ENCODE measurements at regions not wholly inside any gene's neighbourhood (a gene's known extent, or its start where the extent isn't known, plus 50 kb on each side); places are given as distances from the start of the nearest gene placed in this dataset.

DNA sequence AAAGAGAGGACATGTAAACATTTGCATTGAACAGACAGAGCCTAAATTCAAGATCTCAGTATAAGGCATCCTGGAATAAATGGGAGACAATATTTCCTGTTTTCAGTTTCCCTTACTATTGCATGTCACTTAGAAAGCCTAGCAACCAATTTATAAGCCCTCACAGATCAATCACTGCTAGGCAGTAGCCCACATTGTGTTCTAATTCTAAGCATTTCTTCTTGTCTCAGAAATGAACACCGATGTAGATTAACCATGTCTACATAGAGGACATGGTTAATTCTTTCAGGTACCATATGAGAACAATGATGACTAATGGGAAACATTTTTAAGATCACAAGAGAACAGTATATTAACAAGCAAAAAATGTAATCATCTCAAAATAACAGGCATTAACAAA, 79.6 kb upstream of the HMHB1 start:
- no peak for DNase-seq (ENCODE audit: low read depth in 4 of 4, low spot score in 3 of 4)

DNA sequence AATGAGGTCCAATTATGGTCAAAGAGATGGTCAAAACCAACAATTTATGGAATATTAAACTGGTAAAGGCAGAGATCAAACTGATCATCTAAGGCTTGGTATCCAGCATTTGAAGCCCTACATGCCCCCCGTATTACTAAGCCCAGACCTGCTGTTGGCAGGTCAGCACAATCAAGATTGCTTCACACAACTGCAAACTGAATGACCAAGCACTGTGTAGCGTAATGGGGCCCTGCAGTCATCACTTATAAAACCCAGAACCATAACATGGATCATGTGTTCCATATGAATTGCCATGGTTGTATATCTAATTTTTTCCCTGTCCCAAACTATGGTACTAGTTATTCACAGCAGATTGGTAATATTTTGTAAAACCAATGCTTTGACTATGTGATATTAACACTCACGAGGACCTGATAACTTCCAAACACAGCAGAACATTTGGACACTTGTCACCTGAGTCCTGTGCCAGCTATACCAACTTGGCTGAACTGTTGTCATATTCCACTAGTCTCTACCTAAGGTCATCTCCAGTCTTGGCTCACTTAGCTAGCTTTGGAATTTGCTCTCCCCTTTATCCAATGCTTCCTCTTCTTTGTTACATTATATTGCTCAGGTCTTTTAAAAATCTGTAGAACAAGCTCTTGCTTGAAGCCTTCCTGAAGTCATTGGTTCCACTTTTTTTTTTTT, 81.7 kb upstream of the HMHB1 start:
- no peak for DNase-seq (ENCODE audit: low read depth in 4 of 4, low spot score in 3 of 4)

DNA sequence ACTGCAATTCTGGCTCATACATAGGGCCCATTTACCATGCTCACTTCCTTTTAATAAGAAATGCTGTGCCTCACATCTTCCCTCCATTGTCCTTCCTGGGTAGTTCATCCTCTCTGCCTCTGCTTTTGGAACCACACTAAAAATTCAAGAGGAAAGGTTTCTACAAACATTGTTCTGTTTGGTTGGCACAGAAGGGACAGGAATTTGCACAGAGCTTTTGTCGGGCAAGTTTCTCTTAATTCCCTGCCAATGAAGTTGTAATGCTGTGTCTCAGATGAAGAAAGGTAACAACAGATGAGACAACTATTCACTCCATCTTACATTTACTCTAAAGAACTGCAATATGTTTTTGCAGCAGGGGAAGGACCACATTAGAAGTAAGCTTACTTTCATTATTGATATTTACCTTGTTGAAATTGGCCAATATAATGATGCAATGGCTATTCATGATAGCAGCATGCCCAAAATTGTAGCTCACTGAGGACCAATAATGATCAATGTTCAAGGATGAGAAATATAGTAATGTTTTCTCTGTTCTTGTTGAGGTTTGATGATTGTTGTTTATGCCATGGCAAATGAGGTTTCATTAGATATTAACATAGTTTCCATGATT, 82.5 kb upstream of the HMHB1 start:
- DNase-seq (ENCODE audit: low read depth in 4 of 4, low spot score in 3 of 4), result no peak

DNA sequence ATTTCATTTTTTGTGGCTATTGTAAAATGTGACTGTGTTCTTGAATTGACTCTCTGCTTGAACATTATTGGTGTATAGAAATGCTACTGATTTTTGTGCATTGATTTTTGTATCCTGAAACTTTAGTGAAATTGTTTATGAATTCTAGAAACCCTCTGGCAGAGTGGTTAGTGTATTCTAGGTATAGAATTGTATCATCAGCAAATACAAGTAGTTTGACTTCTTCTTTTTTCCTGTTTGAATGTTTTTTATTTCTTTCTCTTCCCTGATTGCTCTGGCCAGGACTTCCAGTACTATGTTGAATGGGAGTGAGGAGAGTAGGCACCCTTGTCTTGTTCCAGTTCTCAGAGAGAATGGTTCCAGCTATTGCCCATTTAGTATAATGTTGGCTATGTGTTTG, 88.8 kb upstream of the HMHB1 start:
- DNase-seq (ENCODE audit: low read depth in 4 of 4, low spot score in 3 of 4), result no peak

DNA sequence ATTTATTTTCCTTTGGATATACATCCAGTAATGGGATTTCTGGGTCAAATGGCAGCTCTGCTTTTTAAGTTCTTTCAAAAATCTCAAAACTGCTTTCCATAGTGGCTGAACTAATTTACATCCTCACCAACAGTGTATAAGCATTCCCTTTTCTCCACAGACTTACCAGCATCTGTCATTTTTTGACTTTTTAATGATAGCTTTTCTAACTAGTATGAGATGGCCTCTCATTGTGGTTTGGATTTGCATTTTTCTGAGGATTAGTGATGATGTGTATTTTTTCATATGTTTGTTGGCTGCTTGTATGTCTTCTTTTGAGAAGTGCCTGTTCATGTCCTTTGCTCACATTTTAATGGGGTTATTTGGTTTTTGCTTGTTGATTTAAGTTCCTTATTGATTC, 90.0 kb upstream of the HMHB1 start:
- no peak for DNase-seq (ENCODE audit: low read depth in 4 of 4, low spot score in 3 of 4)

DNA sequence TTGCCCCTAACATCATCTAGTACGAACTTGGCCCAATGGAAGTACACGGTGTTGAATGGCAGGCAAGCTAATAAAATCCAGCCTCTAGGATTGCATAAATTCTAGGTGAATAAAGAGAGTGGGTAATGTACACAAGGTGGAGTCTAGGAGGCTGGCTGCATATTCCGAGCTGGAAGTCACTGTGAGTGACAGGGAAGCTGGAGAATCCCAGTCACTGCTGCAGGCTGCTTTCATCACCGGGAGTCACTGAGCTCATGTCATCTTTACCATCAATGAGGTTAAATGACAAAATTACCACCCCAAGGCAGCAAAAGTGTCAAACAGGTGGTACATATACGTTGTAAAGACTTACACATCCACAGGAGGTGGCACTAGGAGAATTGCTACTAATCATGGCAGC, 91.3 kb upstream of the HMHB1 start:
- DNase-seq (ENCODE audit: low read depth in 4 of 4, low spot score in 3 of 4), result no peak

DNA sequence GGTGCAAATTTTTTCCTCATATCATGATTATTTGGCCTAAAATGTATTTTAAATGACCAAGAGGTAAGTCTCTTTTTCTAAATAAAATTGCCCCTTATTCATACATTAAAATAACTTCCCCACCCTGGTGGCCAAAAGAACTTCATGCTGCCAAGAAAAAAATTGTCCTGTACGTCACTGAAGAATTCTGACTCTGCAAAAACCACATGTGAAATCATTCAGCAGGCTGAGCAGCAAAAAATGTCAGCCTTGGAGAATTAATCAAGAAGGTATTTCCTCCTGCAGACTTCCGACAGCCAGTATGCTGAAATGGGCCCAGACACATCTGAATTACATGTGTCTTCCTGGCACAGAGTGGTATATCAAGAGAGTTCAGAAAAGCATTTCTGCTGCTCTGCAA, 94.6 kb upstream of the HMHB1 start:
- DNase-seq (ENCODE audit: low read depth in 4 of 4, low spot score in 3 of 4), result no peak

DNA sequence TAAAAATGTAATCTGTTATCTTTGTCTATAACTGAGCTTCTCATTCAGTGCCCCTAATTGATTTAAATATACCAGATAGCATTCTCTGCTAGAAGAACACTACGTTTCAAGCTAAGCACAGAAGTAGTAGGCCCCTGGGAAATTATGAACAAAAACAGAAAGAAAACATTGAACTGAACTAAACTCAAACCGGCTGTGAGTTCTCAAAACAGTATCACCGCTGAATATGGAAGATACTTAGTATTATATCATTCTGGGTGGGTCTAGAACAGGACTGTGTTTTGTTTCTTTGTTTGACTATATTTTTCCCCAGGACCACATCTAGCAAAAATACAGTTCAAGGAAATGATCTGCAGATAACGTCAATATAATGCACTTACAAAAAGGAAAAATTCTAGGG, 95.1 kb upstream of the HMHB1 start:
- DNase-seq (ENCODE audit: low read depth in 4 of 4, low spot score in 3 of 4), result no peak

DNA sequence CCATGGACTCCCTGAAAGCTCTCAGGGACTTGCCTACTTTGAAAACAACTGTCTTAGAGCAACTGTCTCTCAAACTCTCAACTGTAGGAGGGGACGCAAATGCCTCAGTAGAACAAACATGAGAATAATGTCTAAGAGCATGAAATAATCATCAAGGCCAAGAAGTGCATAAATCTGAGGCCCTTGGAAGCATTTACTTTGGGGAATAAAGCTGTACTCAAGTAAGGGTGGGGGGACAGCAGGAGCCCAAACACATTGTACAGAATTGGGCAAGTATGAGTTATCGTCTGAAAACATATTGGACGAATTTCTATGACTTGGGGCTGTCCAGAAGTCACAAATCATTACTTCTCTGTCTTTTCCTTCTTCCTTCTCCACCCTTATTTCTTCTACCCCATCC, 96.3 kb upstream of the HMHB1 start:
- DNase-seq (ENCODE audit: low read depth in 4 of 4, low spot score in 3 of 4), result no peak

DNA sequence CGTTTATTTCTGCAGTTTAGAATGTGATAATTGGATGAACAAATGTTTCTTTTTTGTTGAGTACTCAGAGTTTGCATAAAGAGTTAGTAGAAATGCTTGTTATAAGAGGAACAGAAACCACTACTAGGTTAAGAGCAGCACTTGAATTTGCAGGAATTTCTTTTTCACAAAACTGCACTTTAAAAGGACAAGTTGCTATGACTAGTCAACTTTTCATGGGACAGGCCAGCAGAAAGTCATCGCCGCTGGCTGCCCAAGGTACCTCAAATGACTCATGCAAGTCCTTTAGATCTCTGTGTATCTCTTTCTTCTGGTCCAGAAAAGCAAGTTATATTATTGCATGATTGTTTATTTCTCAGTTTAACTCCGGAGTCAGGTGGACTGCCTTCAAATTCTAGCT, 97.3 kb upstream of the HMHB1 start:
- DNase-seq (ENCODE audit: low read depth in 4 of 4, low spot score in 3 of 4), result no peak

DNA sequence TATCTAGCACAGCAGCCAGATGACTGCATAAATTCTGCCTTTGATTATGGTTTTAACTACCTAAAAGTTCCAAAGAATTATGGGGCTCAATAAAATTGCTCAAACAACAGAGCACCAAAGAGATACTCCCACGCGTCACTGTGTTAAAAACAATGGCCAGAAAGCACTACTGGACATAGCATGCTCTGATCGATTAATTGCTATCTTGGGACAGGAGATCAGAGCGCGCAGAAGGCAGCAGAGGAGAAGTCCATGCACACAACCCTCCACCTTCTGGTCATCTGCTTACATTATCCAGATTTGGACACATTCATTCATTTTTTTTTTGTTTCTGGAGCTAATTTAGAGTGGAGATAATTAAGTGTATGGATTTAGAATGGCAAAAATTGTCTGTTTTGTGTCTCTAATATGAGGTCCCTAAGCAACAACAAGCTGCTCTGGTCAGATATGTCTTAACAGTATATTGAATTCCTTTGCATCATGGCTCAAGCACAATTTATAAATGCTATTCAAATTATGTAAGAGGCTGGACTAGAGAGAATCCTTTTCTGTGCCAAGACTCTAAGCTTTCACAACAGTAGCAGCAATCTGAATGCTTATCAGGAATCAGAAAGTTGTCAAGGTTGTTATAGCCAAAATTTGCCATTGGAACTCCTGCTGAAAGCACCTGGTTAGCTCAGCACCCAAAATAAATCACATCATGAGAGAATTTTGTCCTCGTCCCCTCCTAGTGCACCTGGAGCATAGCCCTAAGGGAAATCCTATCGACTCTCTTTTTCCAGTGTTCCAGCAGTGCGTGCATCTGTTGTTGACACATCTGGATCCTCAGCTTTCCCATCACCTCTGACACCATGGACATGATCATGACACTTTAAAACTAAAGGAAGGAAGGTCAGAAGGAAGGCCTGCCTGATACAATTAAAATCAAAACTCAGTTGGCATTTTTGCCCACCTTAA, 98.6 kb upstream of the HMHB1 start:
- DNase-seq (ENCODE audit: low read depth in 4 of 4, low spot score in 3 of 4), result no peak

DNA sequence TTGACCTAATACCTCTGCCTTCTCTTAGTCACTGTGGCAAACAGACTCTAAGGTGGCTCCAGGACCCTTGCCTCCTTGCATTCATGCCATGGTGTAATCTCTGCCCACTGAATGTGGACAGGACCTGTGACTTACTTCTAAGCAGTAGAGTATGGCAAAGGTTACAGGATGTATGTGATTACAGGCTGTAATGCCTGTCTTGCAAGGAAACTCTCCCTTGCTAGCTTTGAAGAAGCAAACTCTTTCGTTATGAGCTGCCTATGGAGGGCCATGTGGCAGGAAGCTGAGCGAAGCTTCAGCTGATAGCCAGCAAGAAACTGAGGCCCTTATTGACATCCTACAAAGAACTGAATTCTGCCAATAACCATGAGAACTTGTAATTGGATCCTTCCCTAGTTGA, 103.3 kb upstream of the HMHB1 start:
- DNase-seq (ENCODE audit: low read depth in 4 of 4, low spot score in 3 of 4), result no peak

DNA sequence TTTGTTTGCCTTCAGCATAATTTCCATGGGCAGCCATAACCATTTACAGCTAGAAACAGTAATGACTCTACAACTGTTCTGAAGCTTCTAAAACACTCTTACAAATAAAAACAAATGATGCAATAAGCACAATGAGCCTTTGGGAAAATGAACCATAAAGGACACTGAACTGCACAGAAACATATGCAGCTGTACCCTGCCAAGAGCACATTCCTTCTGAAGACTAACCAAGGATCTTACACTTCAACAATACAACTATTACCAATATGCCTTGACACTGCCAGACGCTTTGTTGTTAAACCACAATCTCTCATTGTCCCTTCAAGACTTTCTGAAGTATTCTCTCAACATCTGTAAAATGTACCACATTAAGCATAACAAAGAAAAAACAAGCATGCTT, 104.2 kb upstream of the HMHB1 start:
- DNase-seq (ENCODE audit: low read depth in 4 of 4, low spot score in 3 of 4), result no peak

DNA sequence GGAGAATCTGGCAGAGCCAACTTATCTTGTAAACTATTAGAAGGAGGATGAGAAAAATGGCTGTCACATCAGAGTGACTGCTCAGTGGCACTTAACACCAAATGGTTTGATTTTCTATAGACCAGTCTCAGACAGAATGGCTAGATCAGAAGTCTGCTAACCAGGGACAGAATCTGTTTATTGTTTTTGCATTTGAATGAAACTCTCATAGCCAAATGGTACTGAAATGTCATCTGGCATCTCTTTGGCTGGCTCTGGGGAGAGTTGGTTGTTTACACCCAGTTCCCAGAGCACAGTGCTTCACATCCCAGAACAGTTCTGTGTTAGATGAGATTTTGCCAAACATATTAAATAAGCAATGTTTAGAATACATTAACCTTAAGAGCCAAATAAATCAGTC, 106.6 kb upstream of the HMHB1 start:
- no peak for DNase-seq (ENCODE audit: low read depth in 4 of 4, low spot score in 3 of 4)

DNA sequence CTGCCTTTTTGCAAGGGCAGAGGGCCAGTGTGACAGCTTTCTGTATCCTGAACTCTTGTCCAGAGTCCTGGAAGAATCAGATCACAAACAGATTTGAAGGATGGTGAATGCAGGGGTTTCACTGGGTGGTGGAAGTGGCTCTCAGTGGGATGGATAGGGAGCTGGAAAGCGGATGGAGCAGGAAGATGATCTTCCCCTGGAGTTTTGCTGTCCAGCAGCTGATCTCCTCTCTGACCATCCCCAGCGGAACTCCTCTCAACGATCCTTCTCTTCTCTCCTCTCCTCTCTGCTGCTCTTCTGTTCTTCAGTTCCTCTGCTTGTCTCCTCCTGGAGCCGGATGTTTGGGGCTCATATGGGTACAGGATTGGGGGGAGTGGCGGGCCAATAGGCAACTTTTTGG, 108.3 kb upstream of the HMHB1 start:
- DNase-seq (ENCODE audit: low read depth in 4 of 4, low spot score in 3 of 4), result no peak

DNA sequence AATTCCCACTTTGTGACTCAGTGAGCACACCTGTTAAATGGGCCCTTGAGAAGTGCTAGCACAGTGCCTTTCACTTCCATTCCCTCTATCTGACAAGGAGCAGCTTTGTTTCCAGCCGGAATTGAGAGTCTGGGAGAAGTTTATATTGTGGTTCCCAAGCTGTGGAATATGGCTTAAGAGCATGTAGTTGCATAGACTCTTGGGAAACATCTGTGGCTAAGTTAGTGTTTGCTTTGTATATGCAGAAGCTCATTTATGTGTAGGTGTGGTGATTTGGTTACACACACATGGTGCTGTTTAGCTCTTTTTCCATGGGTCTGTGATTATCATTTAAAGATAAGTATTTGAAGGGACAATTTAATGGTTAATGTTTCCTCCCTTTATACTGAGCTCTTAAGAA, 110.5 kb upstream of the HMHB1 start:
- no peak for DNase-seq (ENCODE audit: low read depth in 4 of 4, low spot score in 3 of 4)

DNA sequence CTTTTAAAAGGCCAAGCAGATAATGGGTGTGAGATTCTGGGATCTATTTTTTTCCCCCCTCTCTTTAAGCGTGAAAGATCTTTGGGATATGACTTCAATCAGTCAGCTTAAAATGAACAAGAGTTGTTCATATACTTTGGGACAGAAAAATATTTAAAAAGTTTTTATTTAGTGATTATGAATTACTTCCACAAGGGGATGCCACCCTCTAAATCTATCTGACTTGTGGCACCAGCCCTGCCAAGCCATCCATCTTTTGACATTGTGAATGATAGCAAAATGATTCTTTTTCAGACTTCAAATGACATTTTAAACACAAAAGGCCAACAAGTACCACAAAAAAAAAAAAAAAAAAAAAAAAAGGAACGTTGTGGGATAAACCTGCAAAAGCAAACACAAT, 111.0 kb upstream of the HMHB1 start:
- DNase-seq (ENCODE audit: low read depth in 4 of 4, low spot score in 3 of 4), result no peak

DNA sequence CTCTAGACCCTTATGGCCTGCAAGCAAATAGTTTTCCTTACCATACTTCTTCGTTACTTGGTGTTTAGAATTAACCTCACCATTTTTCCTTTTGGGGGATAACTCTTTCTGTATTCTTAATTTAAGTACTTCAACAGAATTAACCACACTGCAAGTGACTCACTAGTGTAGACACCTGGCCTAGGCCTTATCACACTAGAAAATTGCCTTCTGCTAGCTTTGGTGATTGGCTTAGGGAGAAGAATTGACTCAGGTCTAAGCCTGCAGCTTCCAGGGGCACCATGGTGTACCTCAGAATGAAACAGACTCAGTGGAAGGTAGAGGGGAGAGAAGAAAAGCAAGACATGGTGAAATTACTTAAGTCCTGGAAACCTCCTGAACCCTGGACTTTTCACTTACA, 112.8 kb upstream of the HMHB1 start:
- no peak for DNase-seq (ENCODE audit: low read depth in 4 of 4, low spot score in 3 of 4)

DNA sequence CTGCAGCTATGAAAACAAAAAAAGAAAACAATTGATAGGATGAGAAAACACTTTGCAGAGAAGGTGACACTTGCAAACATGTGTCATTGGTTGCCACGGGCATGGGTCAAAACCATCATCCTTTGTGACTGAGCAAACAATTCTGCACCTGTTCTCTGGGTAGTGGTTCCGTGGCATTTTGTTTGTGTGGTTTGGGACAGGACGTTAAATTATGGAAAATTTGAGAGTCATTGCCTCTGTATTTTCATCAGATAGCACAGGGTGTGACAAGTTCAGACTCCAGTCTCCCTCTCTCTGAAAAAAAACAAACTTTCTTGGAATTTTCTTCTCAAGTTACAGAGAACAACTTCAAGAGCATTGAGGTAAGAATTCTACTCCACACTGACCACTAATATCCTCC, 113.4 kb upstream of the HMHB1 start:
- DNase-seq (ENCODE audit: low read depth in 4 of 4, low spot score in 3 of 4), result no peak

DNA sequence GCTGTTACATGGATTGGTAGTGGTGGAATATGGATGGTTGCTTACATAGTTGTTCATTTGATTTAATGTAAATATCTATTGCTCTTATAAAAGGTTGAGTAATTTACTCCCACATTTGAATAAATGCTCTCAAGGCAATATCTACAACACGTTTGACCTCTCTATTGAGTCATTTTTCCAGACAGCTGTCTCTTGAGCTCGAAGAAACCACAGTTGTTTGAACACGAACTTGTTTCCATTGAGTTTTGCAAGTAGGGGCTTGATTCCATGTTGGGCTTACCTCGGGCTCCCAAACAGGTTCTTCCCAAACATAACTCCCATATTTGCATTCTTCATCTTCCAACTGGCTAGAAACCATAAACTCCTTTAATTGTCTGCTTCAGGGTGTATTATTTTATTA, 115.0 kb upstream of the HMHB1 start:
- no peak for DNase-seq (ENCODE audit: low read depth in 4 of 4, low spot score in 3 of 4)

DNA sequence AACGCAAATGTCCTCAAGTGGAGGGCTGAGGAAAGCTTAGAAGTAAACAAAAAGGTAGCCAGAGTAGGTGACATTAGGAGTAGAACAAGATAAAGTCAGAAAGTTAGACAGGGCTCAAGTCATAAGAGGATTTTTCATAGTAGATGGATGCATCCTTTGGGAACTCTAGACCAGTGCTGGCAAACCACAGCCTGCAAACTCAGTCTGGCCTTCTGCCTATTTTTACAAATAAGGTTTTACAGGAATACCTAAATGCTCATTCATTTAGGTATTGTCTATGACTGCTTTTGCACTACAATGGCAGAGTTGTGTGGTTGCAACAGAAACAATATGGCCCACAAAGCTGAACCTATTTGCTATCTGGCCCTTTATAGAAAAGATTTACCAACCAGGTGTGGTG, 116.0 kb upstream of the HMHB1 start:
- no peak for DNase-seq (ENCODE audit: low read depth in 4 of 4, low spot score in 3 of 4)
